ENCODE measurements at regions not wholly inside any gene's neighbourhood (a gene's known extent, or its start where the extent isn't known, plus 50 kb on each side); places are given as distances from the start of the nearest gene placed in this dataset.

- FAIRE-seq (no peak), DNase-seq (ENCODE audit: insufficient read length) (no peak)
- TF ChIP-seq POLR2AphosphoS5 (IDR thresholded peaks at IDR 0.05; ENCODE audit: low read depth, low read length) (no peak), TAF1 (IDR thresholded peaks at IDR 0.05; ENCODE audit: borderline replicate concordance, low read depth, low read length) (no peak), POLR2A (IDR thresholded peaks at IDR 0.05; ENCODE audit: low read depth, low read length) (no peak)
These were observed 91.3 kb upstream of the ADGRF1 start for GRCh38 chr6:47133230-47134000.

- no peak for TF ChIP-seq POLR2A (IDR thresholded peaks at IDR 0.05; ENCODE audit: low read depth, low read length)
- TF ChIP-seq TAF1 (IDR thresholded peaks at IDR 0.05; ENCODE audit: borderline replicate concordance, low read depth, low read length), result no peak
- no peak for TF ChIP-seq POLR2AphosphoS5 (IDR thresholded peaks at IDR 0.05; ENCODE audit: low read depth, low read length)
- no peak for FAIRE-seq
- DNase-seq (ENCODE audit: insufficient read length), result no peak
These were observed 90.6 kb upstream of the ADGRF1 start for GRCh38 chr6:47132724-47133123.

- DNase-seq (ENCODE audit: insufficient read length) (no peak), FAIRE-seq (no peak)
These were observed 89.6 kb upstream of the ADGRF1 start for GRCh38 chr6:47131773-47132172.

GRCh38 chr6:47130086-47130485 is 88.0 kb upstream of the ADGRF1 start:
- DNase-seq (ENCODE audit: insufficient read length) (no peak), FAIRE-seq (no peak)
- TF ChIP-seq POLR2AphosphoS5 (IDR thresholded peaks at IDR 0.05; ENCODE audit: low read depth, low read length) (no peak), POLR2A (IDR thresholded peaks at IDR 0.05; ENCODE audit: low read depth, low read length) (no peak), TAF1 (IDR thresholded peaks at IDR 0.05; ENCODE audit: borderline replicate concordance, low read depth, low read length) (no peak)

More at GRCh38 chr6:47131773-47132172, 89.6 kb upstream of the ADGRF1 start:
- TF ChIP-seq POLR2A (IDR thresholded peaks at IDR 0.05; ENCODE audit: low read depth, low read length), result no peak
- TF ChIP-seq POLR2AphosphoS5 (IDR thresholded peaks at IDR 0.05; ENCODE audit: low read depth, low read length), result no peak
- TF ChIP-seq TAF1 (IDR thresholded peaks at IDR 0.05; ENCODE audit: borderline replicate concordance, low read depth, low read length), result no peak

- TF ChIP-seq POLR2A (IDR thresholded peaks at IDR 0.05; ENCODE audit: low read depth, low read length) (no peak), TAF1 (IDR thresholded peaks at IDR 0.05; ENCODE audit: borderline replicate concordance, low read depth, low read length) (no peak), POLR2AphosphoS5 (IDR thresholded peaks at IDR 0.05; ENCODE audit: low read depth, low read length) (no peak)
- no peak for DNase-seq (ENCODE audit: insufficient read length)
- FAIRE-seq, result no peak
These were observed 87.0 kb upstream of the ADGRF1 start for GRCh38 chr6:47129129-47129528.

- TF ChIP-seq POLR2A (IDR thresholded peaks at IDR 0.05; ENCODE audit: low read depth, low read length) (no peak), POLR2AphosphoS5 (IDR thresholded peaks at IDR 0.05; ENCODE audit: low read depth, low read length) (no peak), TAF1 (IDR thresholded peaks at IDR 0.05; ENCODE audit: borderline replicate concordance, low read depth, low read length) (no peak)
- FAIRE-seq, result no peak
- DNase-seq (ENCODE audit: insufficient read length), result no peak
These were observed 84.7 kb upstream of the ADGRF1 start for GRCh38 chr6:47126647-47127391.

GRCh38 chr6:47118611-47119010 is 76.5 kb upstream of the ADGRF1 start:
- FAIRE-seq (no peak), DNase-seq (ENCODE audit: insufficient read length) (no peak)

GRCh38 chr6:47117314-47117713 is 75.2 kb upstream of the ADGRF1 start:
- FAIRE-seq (no peak), DNase-seq (ENCODE audit: insufficient read length) (no peak)
- no peak for TF ChIP-seq TAF1 (IDR thresholded peaks at IDR 0.05; ENCODE audit: borderline replicate concordance, low read depth, low read length)
- no peak for TF ChIP-seq POLR2AphosphoS5 (IDR thresholded peaks at IDR 0.05; ENCODE audit: low read depth, low read length)
- TF ChIP-seq POLR2A (IDR thresholded peaks at IDR 0.05; ENCODE audit: low read depth, low read length), result no peak

More at GRCh38 chr6:47118611-47119010, 76.5 kb upstream of the ADGRF1 start:
- TF ChIP-seq TAF1 (IDR thresholded peaks at IDR 0.05; ENCODE audit: borderline replicate concordance, low read depth, low read length) (no peak), POLR2A (IDR thresholded peaks at IDR 0.05; ENCODE audit: low read depth, low read length) (no peak), POLR2AphosphoS5 (IDR thresholded peaks at IDR 0.05; ENCODE audit: low read depth, low read length) (no peak)

- FAIRE-seq (no peak), DNase-seq (ENCODE audit: insufficient read length) (no peak)
- TF ChIP-seq POLR2A (IDR thresholded peaks at IDR 0.05; ENCODE audit: low read depth, low read length) (no peak), POLR2AphosphoS5 (IDR thresholded peaks at IDR 0.05; ENCODE audit: low read depth, low read length) (no peak), TAF1 (IDR thresholded peaks at IDR 0.05; ENCODE audit: borderline replicate concordance, low read depth, low read length) (no peak)
These were observed 74.5 kb upstream of the ADGRF1 start for GRCh38 chr6:47116606-47117005.

- FAIRE-seq, result no peak
- no peak for TF ChIP-seq POLR2AphosphoS5 (IDR thresholded peaks at IDR 0.05; ENCODE audit: low read depth, low read length)
- no peak for TF ChIP-seq POLR2A (IDR thresholded peaks at IDR 0.05; ENCODE audit: low read depth, low read length)
- TF ChIP-seq TAF1 (IDR thresholded peaks at IDR 0.05; ENCODE audit: borderline replicate concordance, low read depth, low read length), result no peak
These were observed 74.0 kb upstream of the ADGRF1 start for GRCh38 chr6:47116086-47116485.

GRCh38 chr6:47114460-47114859 is 72.3 kb upstream of the ADGRF1 start:
- TF ChIP-seq POLR2A (IDR thresholded peaks at IDR 0.05; ENCODE audit: low read depth, low read length) (no peak), TAF1 (IDR thresholded peaks at IDR 0.05; ENCODE audit: borderline replicate concordance, low read depth, low read length) (no peak), POLR2AphosphoS5 (IDR thresholded peaks at IDR 0.05; ENCODE audit: low read depth, low read length) (no peak)

More at GRCh38 chr6:47116086-47116485, 74.0 kb upstream of the ADGRF1 start:
- DNase-seq (ENCODE audit: insufficient read length), result no peak

More at GRCh38 chr6:47114460-47114859, 72.3 kb upstream of the ADGRF1 start:
- DNase-seq (ENCODE audit: insufficient read length) (no peak), FAIRE-seq (no peak)

All from GM12892 (cell line).